SK-N-SH (cell line): ENCODE measurements at regions not wholly inside any gene's neighbourhood (a gene's known extent, or its start where the extent isn't known, plus 50 kb on each side); places are given as distances from the start of the nearest gene placed in this dataset.

Source experiments
- CTCF ChIA-PET: fragments of 300-600, 350-600 bp; formaldehyde crosslinking; extraction: SDS; loops from one replicate; lab custom pipeline; 2021; lab: Yijun Ruan, JAX
- POLR2A ChIA-PET: fragments of 350-600 bp; sonication (Branson Sonifier 250); formaldehyde crosslinking; extraction: SDS; loops from one replicate; lab custom pipeline; 2020; ENCODE audit warnings: antibody characterized with exemption, inconsistent platforms; lab: Yijun Ruan, JAX
- DNase-seq: peaks from one replicate; pipeline ENCODE4 v3.0.0; 2012
- H2AFZ ChIP-seq: fragments of 200-600 bp; sonication (generic); 2 replicates; pipeline ENCODE4 v1.8.1; 2016; ENCODE audit warnings: antibody characterized with exemption, mild to moderate bottlenecking, low read depth
- H3F3A ChIP-seq: fragments of 200-600 bp; sonication (generic); replicated peaks from 2 replicates; pipeline ENCODE3; 2016; ENCODE audit warnings: antibody characterized with exemption, mild to moderate bottlenecking; ENCODE audit not compliant: insufficient read depth
- H3K27ac ChIP-seq, 2 experiments: fragments of 200-500 bp in 1 of 2; fragments of 200-600 bp in 1 of 2; sonication (Bioruptor generic) in 1 of 2; sonication (generic), shearing (Covaris generic) in 1 of 2; 2 replicates each; pipeline versions ENCODE4 v1.5.1 to v1.6.1; 2014 to 2016; ENCODE audit warnings: low read depth in 2 of 2, inconsistent platforms in 1 of 2, low read length in 1 of 2, mild to moderate bottlenecking in 1 of 2, mixed read lengths in 1 of 2
- H3K27me3 ChIP-seq: fragments of 200-600 bp; sonication (generic), shearing (Covaris generic); 2 replicates; pipeline ENCODE4 v1.6.1; 2016; ENCODE audit warnings: mixed run types; ENCODE audit not compliant: insufficient read depth
- H3K36me3 ChIP-seq, 2 experiments: fragments of 200-500 bp in 1 of 2; fragments of 200-600 bp in 1 of 2; sonication (Bioruptor generic) in 1 of 2; sonication (generic) in 1 of 2; replicated peaks in 1 of 2; 2 replicates each; pipeline versions ENCODE3 to v1.5.1; 2014 to 2016; ENCODE audit warnings: low read length in 1 of 2, mild to moderate bottlenecking in 1 of 2; ENCODE audit not compliant: insufficient read depth in 2 of 2, control insufficient read depth in 1 of 2
- H3K4me1 ChIP-seq, 2 experiments: fragments of 200-500 bp in 1 of 2; fragments of 200-600 bp in 1 of 2; sonication (Bioruptor generic) in 1 of 2; sonication (generic), shearing (Covaris generic) in 1 of 2; 2 replicates each; pipeline versions ENCODE4 v1.5.1 to v1.6.1; 2014 to 2016; ENCODE audit warnings: low read depth in 1 of 2, low read length in 1 of 2, mixed run types in 1 of 2; ENCODE audit not compliant: insufficient read depth in 2 of 2, control insufficient read depth in 1 of 2
- H3K4me2 ChIP-seq: fragments of 200-600 bp; sonication (generic), shearing (Covaris generic); 2 replicates; pipeline ENCODE4 v1.6.1; 2017; ENCODE audit warnings: mixed run types
- H3K4me3 ChIP-seq, 2 experiments: fragments of 200-500 bp in 1 of 2; fragments of 200-600 bp in 1 of 2; sonication (Bioruptor generic) in 1 of 2; sonication (generic), shearing (Covaris generic) in 1 of 2; 2 replicates each; pipeline versions ENCODE4 v1.5.1 to v1.8.1; 2014 to 2016; ENCODE audit warnings: low read depth in 2 of 2, inconsistent platforms in 1 of 2, low read length in 1 of 2, mild to moderate bottlenecking in 1 of 2, mixed read lengths in 1 of 2, moderate library complexity in 1 of 2
- H3K79me2 ChIP-seq: fragments of 200-600 bp; sonication (generic); 2 replicates; pipeline ENCODE4 v1.8.1; 2017; ENCODE audit warnings: mild to moderate bottlenecking; ENCODE audit not compliant: insufficient read depth
- H3K9ac ChIP-seq: fragments of 200-600 bp; sonication (generic); 2 replicates; pipeline ENCODE4 v1.6.1; 2017; ENCODE audit warnings: mixed run types
- H3K9me2 ChIP-seq: fragments of 200-600 bp; sonication (generic); 2 replicates; pipeline ENCODE4 v1.6.1; 2017; ENCODE audit warnings: mixed run types
- H3K9me3 ChIP-seq: fragments of 200-600 bp; sonication (generic); 2 replicates; pipeline ENCODE4 v1.6.1; 2017; ENCODE audit warnings: mixed run types, mild to moderate bottlenecking, moderate library complexity
- H4K20me1 ChIP-seq: fragments of 200-600 bp; sonication (generic); 2 replicates; pipeline ENCODE4 v1.6.1; 2017; ENCODE audit warnings: mild to moderate bottlenecking, mixed run types; ENCODE audit not compliant: insufficient read depth
- FOSL2 ChIP-seq: IDR thresholded peaks from 2 replicates; pipeline ENCODE4 v1.4.0; 2012; ENCODE audit warnings: low read depth, mild to moderate bottlenecking, moderate library complexity, borderline replicate concordance
- FOXM1 ChIP-seq: IDR thresholded peaks from 2 replicates; pipeline ENCODE4 v1.4.0; 2012; ENCODE audit warnings: low read depth, mild to moderate bottlenecking
- GABPA ChIP-seq: IDR thresholded peaks from 2 replicates; pipeline ENCODE4 v1.4.0; 2012; ENCODE audit warnings: low read depth, mild to moderate bottlenecking
- MAX ChIP-seq: IDR thresholded peaks from 2 replicates; pipeline ENCODE4 v1.4.0; 2012; ENCODE audit warnings: low read depth
- NFIC ChIP-seq: IDR thresholded peaks from 2 replicates; pipeline ENCODE4 v1.4.0; 2012; ENCODE audit warnings: borderline replicate concordance
- POLR2AphosphoS5 ChIP-seq: IDR thresholded peaks from 2 replicates; pipeline ENCODE4 v1.6.1; 2012; ENCODE audit warnings: low read depth, low read length
- RAD21 ChIP-seq: IDR thresholded peaks from 2 replicates; pipeline ENCODE4 v1.6.1; 2012; ENCODE audit warnings: mild to moderate bottlenecking, low read length
- REST ChIP-seq: IDR thresholded peaks from 2 replicates; pipeline ENCODE4 v1.6.1; 2012; ENCODE audit warnings: mild to moderate bottlenecking, low read depth, low read length, moderate library complexity
- RFX5 ChIP-seq: IDR thresholded peaks from 2 replicates; pipeline ENCODE4 v1.6.1; 2012; ENCODE audit warnings: mild to moderate bottlenecking, improper control_type of control experiment, low read length
- RXRA ChIP-seq: IDR thresholded peaks from 2 replicates; pipeline ENCODE4 v1.4.0; 2012; ENCODE audit warnings: low read depth, mild to moderate bottlenecking, borderline replicate concordance
- USF2 ChIP-seq: fragments of 150-350 bp; IDR thresholded peaks from 2 replicates; pipeline ENCODE4 v1.6.1; 2017; ENCODE audit warnings: antibody characterized with exemption, low read length, low read depth, borderline replicate concordance
- ZBTB33 ChIP-seq: IDR thresholded peaks from 2 replicates; pipeline ENCODE4 v1.4.0; 2012; ENCODE audit warnings: low read depth, borderline replicate concordance
- WGBS: methylation state at CpG from one replicate; pipeline ENCODE4 v1.1.6; 2017; ENCODE audit warnings: low lambda C conversion rate; 5-methylcytosine and 5-hydroxymethylcytosine counted together

- no peak for DNase-seq
- Histone ChIP-seq H4K20me1 (no peaks in the 10 kb centered on the region), H3K27me3 (no peaks in the 10 kb centered on the region), H3K4me3 (no peak overlapping the region), H3K27ac (no peak overlapping the region), H3K4me1 (no peaks in the 10 kb centered on the region; a peak in 1 of 4 replicates), H3K4me2 (no peak overlapping the region), H3K9me3 (no peaks in the 10 kb centered on the region), H3K9me2 (no peaks in the 10 kb centered on the region), H3K36me3 (no peaks in the 10 kb centered on the region), H3K9ac (no peak overlapping the region), H2AFZ (no peak overlapping the region), H3F3A (no peaks in the 10 kb centered on the region), H3K79me2 (no peaks in the 10 kb centered on the region)
- POLR2A ChIA-PET: no interaction called here
- CTCF ChIA-PET: no interaction called here
- WGBS: 84% methylated on average over 2 of the region's 2 CpGs
- no peak for TF ChIP-seq RAD21
- TF ChIP-seq REST: no peak
- no peak for TF ChIP-seq GABPA
- TF ChIP-seq RFX5: no peak
- TF ChIP-seq FOSL2: no peak
- no peak for TF ChIP-seq RXRA
- no peak for TF ChIP-seq MAX
- no peak for TF ChIP-seq USF2
- no peak for TF ChIP-seq ZBTB33
- TF ChIP-seq FOXM1: no peak
- no peak for TF ChIP-seq POLR2AphosphoS5
- TF ChIP-seq NFIC: no peak
Measured at GRCh38 chr2:145303536-145303935, 783.6 kb upstream of the ZEB2 start.
